Keratinocyte (primary cell): ENCODE measurements at regions not wholly inside any gene's neighbourhood (a gene's known extent, or its start where the extent isn't known, plus 50 kb on each side); places are given as distances from the start of the nearest gene placed in this dataset.

Experiments
- EZH2 ChIP-seq: IDR thresholded peaks from one replicate; pipeline ENCODE4 v1.6.1; 2012; ENCODE audit warnings: inconsistent platforms, mild to moderate bottlenecking, low read length, moderate library complexity
- TF ChIP-seq, protein P1 (sequence below), 3 experiments: IDR thresholded peaks in 1 of 3; conservative IDR thresholded peaks in 1 of 3; optimal IDR thresholded peaks in 1 of 3; 2 replicates in 2 of 3; 3 replicates in 1 of 3; pipeline versions ENCODE3 to v1.5.1; 2011; ENCODE audit warnings: low read length in 3 of 3, mild to moderate bottlenecking in 3 of 3, moderate library complexity in 2 of 3, control low read depth in 1 of 3, inconsistent platforms in 1 of 3; ENCODE audit not compliant: insufficient read depth in 2 of 3; ENCODE audit errors: extremely low read depth in 1 of 3

DNA sequence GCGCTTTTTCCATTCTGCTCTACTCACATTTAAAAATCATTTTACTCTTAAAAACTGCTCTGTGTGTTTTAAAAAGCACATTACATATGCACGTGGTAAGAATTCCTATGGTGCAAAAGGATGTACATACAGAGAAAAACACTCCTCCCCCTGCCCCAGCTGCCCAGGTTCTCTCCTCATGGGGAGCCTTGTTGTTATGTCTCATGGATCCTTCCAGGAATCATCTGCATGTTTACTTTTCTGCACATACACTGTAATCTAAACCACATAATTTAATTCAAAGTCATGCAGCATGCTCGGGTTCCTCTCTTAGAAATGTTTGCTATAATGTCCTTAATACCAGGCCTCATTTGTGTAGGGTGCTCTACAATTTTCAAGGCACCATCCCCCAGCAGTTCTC is 243.3 kb downstream of the LOXHD1 start:
- TF ChIP-seq, protein P1, sequence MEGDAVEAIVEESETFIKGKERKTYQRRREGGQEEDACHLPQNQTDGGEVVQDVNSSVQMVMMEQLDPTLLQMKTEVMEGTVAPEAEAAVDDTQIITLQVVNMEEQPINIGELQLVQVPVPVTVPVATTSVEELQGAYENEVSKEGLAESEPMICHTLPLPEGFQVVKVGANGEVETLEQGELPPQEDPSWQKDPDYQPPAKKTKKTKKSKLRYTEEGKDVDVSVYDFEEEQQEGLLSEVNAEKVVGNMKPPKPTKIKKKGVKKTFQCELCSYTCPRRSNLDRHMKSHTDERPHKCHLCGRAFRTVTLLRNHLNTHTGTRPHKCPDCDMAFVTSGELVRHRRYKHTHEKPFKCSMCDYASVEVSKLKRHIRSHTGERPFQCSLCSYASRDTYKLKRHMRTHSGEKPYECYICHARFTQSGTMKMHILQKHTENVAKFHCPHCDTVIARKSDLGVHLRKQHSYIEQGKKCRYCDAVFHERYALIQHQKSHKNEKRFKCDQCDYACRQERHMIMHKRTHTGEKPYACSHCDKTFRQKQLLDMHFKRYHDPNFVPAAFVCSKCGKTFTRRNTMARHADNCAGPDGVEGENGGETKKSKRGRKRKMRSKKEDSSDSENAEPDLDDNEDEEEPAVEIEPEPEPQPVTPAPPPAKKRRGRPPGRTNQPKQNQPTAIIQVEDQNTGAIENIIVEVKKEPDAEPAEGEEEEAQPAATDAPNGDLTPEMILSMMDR (optimal IDR thresholded peaks at IDR 0.05 in 1 of 3, IDR thresholded peaks at IDR 0.05 in 1 of 3, conservative IDR thresholded peaks at IDR 0.05 in 1 of 3; ENCODE audit: extremely low read depth in 1 of 3, insufficient read depth in 2 of 3, low read length in 3 of 3) = no peak
- no peak for TF ChIP-seq EZH2
